ENCODE measurements at regions not wholly inside any gene's neighbourhood (a gene's known extent, or its start where the extent isn't known, plus 50 kb on each side); places are given as distances from the start of the nearest gene placed in this dataset.

DNA sequence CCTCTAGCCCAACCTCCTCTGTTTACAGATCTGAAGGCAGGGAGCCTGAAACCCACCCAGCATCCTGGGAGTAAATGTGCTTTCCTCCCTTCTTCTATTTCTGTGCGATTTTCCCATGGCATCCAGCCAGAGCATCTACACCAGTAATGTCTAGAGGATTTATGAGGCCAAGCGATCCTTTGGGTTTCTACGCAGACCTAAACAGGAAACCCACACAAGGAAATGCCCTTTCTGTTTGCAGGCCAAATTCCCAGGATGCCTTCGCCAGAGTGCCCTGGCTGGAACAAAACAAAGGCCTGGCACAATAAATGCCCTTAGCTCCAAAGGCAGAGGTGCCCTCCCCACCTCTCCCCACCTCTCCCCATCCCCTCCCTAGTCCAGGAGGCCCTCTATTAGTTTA lies 110.5 kb upstream of the CDC42BPA start:
- TF ChIP-seq CTCF (IDR thresholded peaks at IDR 0.05) (no peak), POLR2A (IDR thresholded peaks at IDR 0.05) (no peak)
